GM19324 (cell line): ENCODE measurements at regions not wholly inside any gene's neighbourhood (a gene's known extent, or its start where the extent isn't known, plus 50 kb on each side); places are given as distances from the start of the nearest gene placed in this dataset.

Experiments
- ATAC-seq: cut with Tn5 transposase; IDR thresholded peaks from one replicate; pipeline ENCODE4 v1.9.1; 2021; ENCODE audit warnings: mild to moderate bottlenecking, moderate library complexity; ENCODE audit not compliant: unreplicated experiment, low FRiP score

GRCh38 chr9:84169240-84169639 lies 171.3 kb downstream of the SLC28A3 start:
- no peak for ATAC-seq

- ATAC-seq, result no peak
Observed at GRCh38 chr9:84170521-84171141, 169.9 kb downstream of the SLC28A3 start.

GRCh38 chr9:84173961-84174360 lies 166.6 kb downstream of the SLC28A3 start:
- no peak for ATAC-seq

- ATAC-seq, result no peak
Observed at GRCh38 chr9:84174486-84174885, 166.1 kb downstream of the SLC28A3 start.

GRCh38 chr9:84177407-84177806 lies 163.2 kb downstream of the SLC28A3 start:
- no peak for ATAC-seq

GRCh38 chr9:84179531-84179930 lies 161.0 kb downstream of the SLC28A3 start:
- ATAC-seq, result no peak

GRCh38 chr9:84187090-84187489 lies 153.5 kb downstream of the SLC28A3 start:
- no peak for ATAC-seq

- ATAC-seq, result no peak
Observed at GRCh38 chr9:84189904-84190303, 150.7 kb downstream of the SLC28A3 start.

GRCh38 chr9:84190411-84190810 lies 150.1 kb downstream of the SLC28A3 start:
- ATAC-seq, result no peak

GRCh38 chr9:84206801-84207370 lies 133.7 kb downstream of the SLC28A3 start:
- ATAC-seq, result no peak

GRCh38 chr9:84207491-84207951 lies 133.0 kb downstream of the SLC28A3 start:
- ATAC-seq, result no peak

GRCh38 chr9:84212246-84212645 lies 128.3 kb downstream of the SLC28A3 start:
- ATAC-seq, result no peak

- no peak for ATAC-seq
Observed at GRCh38 chr9:84212982-84213381, 127.6 kb downstream of the SLC28A3 start.

GRCh38 chr9:84216151-84216550 lies 124.4 kb downstream of the SLC28A3 start:
- no peak for ATAC-seq

GRCh38 chr9:84218322-84218721 lies 122.2 kb downstream of the SLC28A3 start:
- no peak for ATAC-seq

- no peak for ATAC-seq
Observed at GRCh38 chr9:84224246-84224645, 116.3 kb downstream of the SLC28A3 start.
